Upper lobe of right lung (tissue), 1 donor: ENCODE measurements at regions not wholly inside any gene's neighbourhood (a gene's known extent, or its start where the extent isn't known, plus 50 kb on each side); places are given as distances from the start of the nearest gene placed in this dataset.

Source experiments
- ATAC-seq: fragments of 200-7000 bp; cut with Tn5 transposase; one replicate; pipeline ENCODE4 v1.9.1; 2020; ENCODE audit warnings: mild to moderate bottlenecking, moderate library complexity
- DNase-seq: peaks from one replicate; pipeline ENCODE4 v3.0.0-alpha.2; 2020
- H3K27ac ChIP-seq: fragments of 200-600 bp; one replicate; pipeline ENCODE4 v1.8.0; 2022
- H3K27me3 ChIP-seq: fragments of 200-600 bp; one replicate; pipeline ENCODE4 v1.8.0; 2022; ENCODE audit warnings: mild to moderate bottlenecking
- H3K36me3 ChIP-seq: fragments of 200-600 bp; one replicate; pipeline ENCODE4 v1.8.0; 2022
- H3K4me1 ChIP-seq: fragments of 200-600 bp; one replicate; pipeline ENCODE4 v1.8.0; 2022
- H3K4me3 ChIP-seq: fragments of 200-600 bp; one replicate; pipeline ENCODE4 v1.8.0; 2022; ENCODE audit warnings: mild to moderate bottlenecking
- H3K9me3 ChIP-seq: fragments of 200-600 bp; one replicate; pipeline ENCODE4 v1.8.0; 2022
- intact Hi-C: fragments of 100-400 bp; cut with DNase I; formaldehyde crosslinking; loops from one replicate; pipeline ENCODE4 v1.11.0; 2022
- TF ChIP-seq, protein P1 (sequence below): fragments of 200-600 bp; IDR thresholded peaks from one replicate; pipeline ENCODE4 v1.8.0; 2022; ENCODE audit warnings: antibody characterized with exemption
- donor health status: DM: no; HTN: yes; CAD: no; lungs with severe emphysema.

DNA sequence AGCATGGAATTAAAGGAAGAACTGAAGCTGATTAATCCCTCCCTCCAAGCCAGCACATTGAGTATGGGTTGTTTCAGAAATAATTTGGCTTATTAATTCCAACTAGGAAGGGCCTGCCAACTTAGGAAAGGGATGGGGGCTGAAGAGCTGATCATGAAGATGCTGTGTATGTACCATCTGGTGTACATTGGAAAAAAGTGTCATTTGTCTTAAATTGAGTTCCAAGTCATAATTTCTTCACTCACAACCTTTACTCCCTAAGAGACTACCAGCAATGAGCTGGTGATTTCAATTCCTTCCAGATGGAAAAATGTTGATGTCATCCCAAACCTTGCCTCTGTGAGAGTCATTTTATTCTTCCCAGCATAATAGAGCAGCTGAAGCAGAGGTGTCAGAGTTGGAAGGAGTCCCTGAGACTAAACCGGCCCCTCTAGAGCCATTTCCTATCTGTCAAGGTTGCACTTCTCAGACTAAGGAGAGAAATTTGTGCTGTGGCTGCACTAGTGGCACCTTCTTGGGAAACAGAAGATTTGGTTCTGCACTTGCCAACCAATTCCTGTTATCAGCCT, 79.4 kb downstream of the GTPBP8 start:
- no peak for DNase-seq
- intact Hi-C loops = no loop called here
- H3K4me3 ChIP-seq = no peak overlapping the region
- no peak overlapping the region for H3K27ac ChIP-seq
- TF ChIP-seq, protein P1, sequence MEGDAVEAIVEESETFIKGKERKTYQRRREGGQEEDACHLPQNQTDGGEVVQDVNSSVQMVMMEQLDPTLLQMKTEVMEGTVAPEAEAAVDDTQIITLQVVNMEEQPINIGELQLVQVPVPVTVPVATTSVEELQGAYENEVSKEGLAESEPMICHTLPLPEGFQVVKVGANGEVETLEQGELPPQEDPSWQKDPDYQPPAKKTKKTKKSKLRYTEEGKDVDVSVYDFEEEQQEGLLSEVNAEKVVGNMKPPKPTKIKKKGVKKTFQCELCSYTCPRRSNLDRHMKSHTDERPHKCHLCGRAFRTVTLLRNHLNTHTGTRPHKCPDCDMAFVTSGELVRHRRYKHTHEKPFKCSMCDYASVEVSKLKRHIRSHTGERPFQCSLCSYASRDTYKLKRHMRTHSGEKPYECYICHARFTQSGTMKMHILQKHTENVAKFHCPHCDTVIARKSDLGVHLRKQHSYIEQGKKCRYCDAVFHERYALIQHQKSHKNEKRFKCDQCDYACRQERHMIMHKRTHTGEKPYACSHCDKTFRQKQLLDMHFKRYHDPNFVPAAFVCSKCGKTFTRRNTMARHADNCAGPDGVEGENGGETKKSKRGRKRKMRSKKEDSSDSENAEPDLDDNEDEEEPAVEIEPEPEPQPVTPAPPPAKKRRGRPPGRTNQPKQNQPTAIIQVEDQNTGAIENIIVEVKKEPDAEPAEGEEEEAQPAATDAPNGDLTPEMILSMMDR = no peak
- no peak for ATAC-seq
- H3K9me3 ChIP-seq = no peaks in the 10 kb centered on the region
- H3K27me3 ChIP-seq = no peaks in the 10 kb centered on the region
- no peaks in the 10 kb centered on the region for H3K36me3 ChIP-seq
- no peaks in the 10 kb centered on the region for H3K4me1 ChIP-seq

DNA sequence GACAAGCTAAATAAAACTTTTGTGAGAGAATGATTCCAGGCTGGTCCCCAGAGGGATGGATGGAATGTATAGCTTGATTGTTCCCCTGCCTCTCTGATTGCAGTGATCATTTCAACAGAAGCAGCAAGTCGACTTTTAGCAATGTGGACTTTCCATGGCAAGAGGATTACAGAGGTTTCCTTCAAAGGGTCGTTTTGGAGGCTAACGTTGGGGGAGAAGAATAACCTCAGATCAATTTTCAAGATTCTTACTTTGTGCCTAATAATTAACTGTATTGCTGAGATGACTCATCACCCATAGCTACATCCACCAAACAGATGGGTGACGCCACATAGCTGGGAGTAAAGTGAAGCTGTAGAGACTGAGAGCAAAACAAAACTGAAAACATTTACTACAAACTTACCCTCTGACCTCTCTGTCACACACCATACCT, 79.9 kb downstream of the GTPBP8 start:
- no peak overlapping the region for H3K4me3 ChIP-seq
- DNase-seq = no peak
- no peaks in the 10 kb centered on the region for H3K27me3 ChIP-seq
- intact Hi-C loops = no loop called here
- no peak for ATAC-seq
- no peak overlapping the region for H3K27ac ChIP-seq
- H3K9me3 ChIP-seq = no peaks in the 10 kb centered on the region
- no peaks in the 10 kb centered on the region for H3K4me1 ChIP-seq
- TF ChIP-seq, protein P1 = no peak
- no peaks in the 10 kb centered on the region for H3K36me3 ChIP-seq

DNA sequence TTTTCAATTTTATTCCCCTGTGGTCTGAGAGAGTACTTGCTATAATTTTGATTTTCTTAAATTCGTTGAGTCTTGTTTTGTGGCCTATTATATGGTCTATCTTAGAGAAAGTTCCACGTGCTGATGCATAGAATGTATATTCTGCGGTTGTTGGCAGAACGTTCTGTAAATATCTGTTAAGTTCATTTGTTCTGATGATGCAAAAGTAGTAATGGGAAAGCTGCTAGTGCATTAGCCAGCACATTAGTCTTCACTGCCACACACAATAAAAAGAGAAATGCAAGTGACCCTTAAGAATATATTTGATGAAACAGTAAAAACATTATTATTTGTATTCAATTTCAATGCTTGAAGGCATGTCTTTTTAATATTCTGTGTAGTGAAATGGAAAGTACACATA, 84.8 kb downstream of the GTPBP8 start:
- Histone ChIP-seq H3K36me3 (no peaks in the 10 kb centered on the region), H3K27me3 (no peaks in the 10 kb centered on the region), H3K4me3 (no peak overlapping the region), H3K4me1 (peaks cover 5% of the 10 kb centered on the region), H3K27ac (no peak overlapping the region), H3K9me3 (no peaks in the 10 kb centered on the region)
- intact Hi-C loops = no loop called here
- TF ChIP-seq, protein P1 = no peak
- ATAC-seq (no peak), DNase-seq (no peak)

GRCh38 chr3:113079218-113079961, 88.6 kb downstream of the GTPBP8 start:
- Histone ChIP-seq H3K27ac (no peak overlapping the region), H3K36me3 (no peaks in the 10 kb centered on the region), H3K9me3 (no peaks in the 10 kb centered on the region), H3K4me3 (no peak overlapping the region), H3K27me3 (no peaks in the 10 kb centered on the region), H3K4me1 (peaks cover 5% of the 10 kb centered on the region)
- intact Hi-C loops = no loop called here
- DNase-seq = no peak
- TF ChIP-seq, protein P1 = no peak
- ATAC-seq = no peak

- intact Hi-C loops = no loop called here
- TF ChIP-seq, protein P1 = no peak
- ATAC-seq (peak; percentile 24), DNase-seq (no peak)
- H3K27me3 ChIP-seq = no peaks in the 10 kb centered on the region
- no peaks in the 10 kb centered on the region for H3K9me3 ChIP-seq
- H3K27ac ChIP-seq = no peak overlapping the region
- no peaks in the 10 kb centered on the region for H3K36me3 ChIP-seq
- H3K4me1 ChIP-seq = peaks cover 3% of the 10 kb centered on the region
- no peak overlapping the region for H3K4me3 ChIP-seq
Observed at GRCh38 chr3:113084777-113085176, 94.0 kb downstream of the GTPBP8 start.
